Immature natural killer cell (primary cell): ENCODE measurements at regions not wholly inside any gene's neighbourhood (a gene's known extent, or its start where the extent isn't known, plus 50 kb on each side); places are given as distances from the start of the nearest gene placed in this dataset.

Source experiments
- DNase-seq, 3 donors: peaks; one replicate each; pipeline ENCODE4 v3.0.0; 2022; ENCODE audit warnings: mixed read lengths in 1 of 3
- H3K27ac Mint-ChIP-seq, 6 donors: one replicate each; pipeline ENCODE4 v1.8.0; 2020; ENCODE audit warnings: mixed read lengths in 6 of 6, mild to moderate bottlenecking in 5 of 6, inconsistent platforms in 4 of 6, moderate library complexity in 3 of 6
- H3K27me3 Mint-ChIP-seq, 3 donors: one replicate each; pipeline ENCODE4 v1.8.0; 2020 to 2021; ENCODE audit warnings: low read depth in 3 of 3, mild to moderate bottlenecking in 3 of 3, mixed read lengths in 3 of 3, moderate library complexity in 3 of 3, inconsistent platforms in 1 of 3
- H3K36me3 Mint-ChIP-seq, 3 donors: one replicate each; pipeline ENCODE4 v1.8.0; 2020; ENCODE audit warnings: mixed read lengths in 3 of 3, inconsistent platforms in 2 of 3, mild to moderate bottlenecking in 2 of 3
- H3K4me1 Mint-ChIP-seq, 2 donors: one replicate each; pipeline ENCODE4 v1.8.0; 2020; ENCODE audit warnings: inconsistent platforms in 2 of 2, mild to moderate bottlenecking in 2 of 2, mixed read lengths in 2 of 2, moderate library complexity in 1 of 2
- H3K4me3 Mint-ChIP-seq, 5 donors: one replicate each; pipeline ENCODE4 v1.8.0; 2020; ENCODE audit warnings: mild to moderate bottlenecking in 5 of 5, mixed read lengths in 5 of 5, inconsistent platforms in 3 of 5, moderate library complexity in 3 of 5
- H3K9me3 Mint-ChIP-seq, 6 donors: one replicate each; pipeline ENCODE4 v1.8.0; 2020; ENCODE audit warnings: mild to moderate bottlenecking in 6 of 6, mixed read lengths in 6 of 6, inconsistent platforms in 4 of 6, moderate library complexity in 3 of 6

GRCh38 chr17:77698903-77699623, 259.4 kb upstream of the TNRC6C start:
- Mint-ChIP-seq H3K4me3 (no peak overlapping the region), H3K9me3 (peaks cover 0 to 7% (median 4%) of the 10 kb centered on the region in 6 donors), H3K27ac (no peak overlapping the region), H3K36me3 (peaks cover 0 to 3% (median 3%) of the 10 kb centered on the region in 3 donors), H3K4me1 (no peaks in the 10 kb centered on the region), H3K27me3 (peaks cover 6 to 26% (median 10%) of the 10 kb centered on the region in 3 donors)
- DNase-seq, result no peak

GRCh38 chr17:77700165-77700881, 258.2 kb upstream of the TNRC6C start:
- DNase-seq, result no peak
- Mint-ChIP-seq H3K4me1 (no peaks in the 10 kb centered on the region), H3K4me3 (no peak overlapping the region), H3K27me3 (peaks cover 6 to 26% (median 13%) of the 10 kb centered on the region in 3 donors), H3K9me3 (peaks cover 5 to 20% (median 8%) of the 10 kb centered on the region in 6 donors), H3K27ac (no peak overlapping the region), H3K36me3 (peaks cover 0 to 7% (median 5%) of the 10 kb centered on the region in 3 donors)

- Mint-ChIP-seq H3K4me1 (no peaks in the 10 kb centered on the region), H3K36me3 (peaks cover 0 to 8% (median 5%) of the 10 kb centered on the region in 3 donors), H3K4me3 (no peak overlapping the region), H3K27me3 (peaks cover 7 to 18% (median 14%) of the 10 kb centered on the region in 3 donors), H3K27ac (no peak overlapping the region), H3K9me3 (peaks cover 6 to 27% (median 8%) of the 10 kb centered on the region in 6 donors)
- no peak for DNase-seq
Measured at GRCh38 chr17:77701996-77702395, 256.5 kb upstream of the TNRC6C start.

GRCh38 chr17:77704048-77704815, 254.3 kb upstream of the TNRC6C start:
- Mint-ChIP-seq H3K9me3 (peaks cover 6 to 27% (median 8%) of the 10 kb centered on the region in 6 donors), H3K4me1 (no peaks in the 10 kb centered on the region), H3K27ac (no peak overlapping the region), H3K36me3 (peaks cover 0 to 8% (median 5%) of the 10 kb centered on the region in 3 donors), H3K4me3 (no peak overlapping the region), H3K27me3 (peaks cover 7 to 20% (median 12%) of the 10 kb centered on the region in 3 donors)
- no peak for DNase-seq

- peaks cover 6 to 27% (median 8%) of the 10 kb centered on the region in 6 donors for H3K9me3 Mint-ChIP-seq
Measured at GRCh38 chr17:77706938-77707337, 251.6 kb upstream of the TNRC6C start.

GRCh38 chr17:77707546-77707945, 251.0 kb upstream of the TNRC6C start:
- peaks cover 6 to 27% (median 7%) of the 10 kb centered on the region in 6 donors for H3K9me3 Mint-ChIP-seq

More at GRCh38 chr17:77706938-77707337, 251.6 kb upstream of the TNRC6C start:
- Mint-ChIP-seq H3K27ac (no peak overlapping the region), H3K36me3 (peaks cover 0 to 8% (median 5%) of the 10 kb centered on the region in 3 donors), H3K4me1 (no peaks in the 10 kb centered on the region), H3K27me3 (peaks cover 7 to 17% (median 9%) of the 10 kb centered on the region in 3 donors), H3K4me3 (no peak overlapping the region)
- no peak for DNase-seq

GRCh38 chr17:77708049-77708448, 250.5 kb upstream of the TNRC6C start:
- Mint-ChIP-seq H3K4me3 (no peak overlapping the region), H3K9me3 (peaks cover 6 to 27% (median 7%) of the 10 kb centered on the region in 6 donors), H3K36me3 (peaks cover 0 to 7% (median 5%) of the 10 kb centered on the region in 3 donors), H3K27ac (no peak overlapping the region), H3K4me1 (no peaks in the 10 kb centered on the region), H3K27me3 (peaks cover 4 to 18% (median 10%) of the 10 kb centered on the region in 3 donors)
- no peak for DNase-seq

More at GRCh38 chr17:77707546-77707945, 251.0 kb upstream of the TNRC6C start:
- H3K27ac Mint-ChIP-seq, result no peak overlapping the region
- peaks cover 0 to 8% (median 5%) of the 10 kb centered on the region in 3 donors for H3K36me3 Mint-ChIP-seq
- no peaks in the 10 kb centered on the region for H3K4me1 Mint-ChIP-seq
- DNase-seq, result no peak
- no peak overlapping the region for H3K4me3 Mint-ChIP-seq
- peaks cover 4 to 17% (median 8%) of the 10 kb centered on the region in 3 donors for H3K27me3 Mint-ChIP-seq

- DNase-seq, result no peak
- H3K9me3 Mint-ChIP-seq, result peaks cover 5 to 21% (median 7%) of the 10 kb centered on the region in 6 donors
- peaks cover 0 to 4% (median 3%) of the 10 kb centered on the region in 3 donors for H3K36me3 Mint-ChIP-seq
Measured at GRCh38 chr17:77708936-77709335, 249.6 kb upstream of the TNRC6C start.

GRCh38 chr17:77709594-77709993, 248.9 kb upstream of the TNRC6C start:
- H3K27ac Mint-ChIP-seq, result no peak overlapping the region
- peaks cover 0 to 15% (median 9%) of the 10 kb centered on the region in 6 donors for H3K9me3 Mint-ChIP-seq
- H3K4me3 Mint-ChIP-seq, result no peak overlapping the region

More at GRCh38 chr17:77708936-77709335, 249.6 kb upstream of the TNRC6C start:
- H3K27me3 Mint-ChIP-seq, result peaks cover 6 to 9% (median 8%) of the 10 kb centered on the region in 3 donors
- H3K27ac Mint-ChIP-seq, result no peak overlapping the region
- no peak overlapping the region for H3K4me3 Mint-ChIP-seq
- H3K4me1 Mint-ChIP-seq, result no peaks in the 10 kb centered on the region

GRCh38 chr17:77712578-77712977, 245.9 kb upstream of the TNRC6C start:
- no peak for DNase-seq
- Mint-ChIP-seq H3K9me3 (peaks cover 0 to 7% (median 2%) of the 10 kb centered on the region in 6 donors), H3K4me3 (no peak overlapping the region), H3K27me3 (peaks cover 4 to 17% (median 8%) of the 10 kb centered on the region in 3 donors), H3K36me3 (no peaks in the 10 kb centered on the region), H3K27ac (no peak overlapping the region), H3K4me1 (no peaks in the 10 kb centered on the region)

More at GRCh38 chr17:77709594-77709993, 248.9 kb upstream of the TNRC6C start:
- H3K36me3 Mint-ChIP-seq, result peaks cover 0 to 4% (median 0%) of the 10 kb centered on the region in 3 donors
- H3K27me3 Mint-ChIP-seq, result peaks cover 6 to 8% (median 8%) of the 10 kb centered on the region in 3 donors
- no peak for DNase-seq
- H3K4me1 Mint-ChIP-seq, result no peaks in the 10 kb centered on the region

GRCh38 chr17:77716289-77716926, 242.1 kb upstream of the TNRC6C start:
- Mint-ChIP-seq H3K9me3 (peaks cover 0 to 7% (median 2%) of the 10 kb centered on the region in 6 donors), H3K4me3 (no peak overlapping the region), H3K27me3 (peaks cover 4 to 17% (median 11%) of the 10 kb centered on the region in 3 donors), H3K27ac (no peak overlapping the region), H3K4me1 (no peaks in the 10 kb centered on the region), H3K36me3 (no peaks in the 10 kb centered on the region)
- DNase-seq, result no peak

- Mint-ChIP-seq H3K27me3 (peaks cover 4 to 15% (median 8%) of the 10 kb centered on the region in 3 donors), H3K4me3 (no peak overlapping the region), H3K9me3 (peaks cover 0 to 7% (median 2%) of the 10 kb centered on the region in 6 donors), H3K27ac (peak overlapping the region in 1 of 6 donors; percentile 19), H3K36me3 (no peaks in the 10 kb centered on the region), H3K4me1 (no peaks in the 10 kb centered on the region)
- DNase-seq, result no peak
Measured at GRCh38 chr17:77717941-77718668, 240.4 kb upstream of the TNRC6C start.
